Ammon's horn (tissue), 1 donor: ENCODE measurements at regions not wholly inside any gene's neighbourhood (a gene's known extent, or its start where the extent isn't known, plus 50 kb on each side); places are given as distances from the start of the nearest gene placed in this dataset.

Experiments used
- DNase-seq: peaks from one replicate; pipeline ENCODE4 v3.0.0-alpha.2; 2016; ENCODE audit warnings: low spot score

DNA sequence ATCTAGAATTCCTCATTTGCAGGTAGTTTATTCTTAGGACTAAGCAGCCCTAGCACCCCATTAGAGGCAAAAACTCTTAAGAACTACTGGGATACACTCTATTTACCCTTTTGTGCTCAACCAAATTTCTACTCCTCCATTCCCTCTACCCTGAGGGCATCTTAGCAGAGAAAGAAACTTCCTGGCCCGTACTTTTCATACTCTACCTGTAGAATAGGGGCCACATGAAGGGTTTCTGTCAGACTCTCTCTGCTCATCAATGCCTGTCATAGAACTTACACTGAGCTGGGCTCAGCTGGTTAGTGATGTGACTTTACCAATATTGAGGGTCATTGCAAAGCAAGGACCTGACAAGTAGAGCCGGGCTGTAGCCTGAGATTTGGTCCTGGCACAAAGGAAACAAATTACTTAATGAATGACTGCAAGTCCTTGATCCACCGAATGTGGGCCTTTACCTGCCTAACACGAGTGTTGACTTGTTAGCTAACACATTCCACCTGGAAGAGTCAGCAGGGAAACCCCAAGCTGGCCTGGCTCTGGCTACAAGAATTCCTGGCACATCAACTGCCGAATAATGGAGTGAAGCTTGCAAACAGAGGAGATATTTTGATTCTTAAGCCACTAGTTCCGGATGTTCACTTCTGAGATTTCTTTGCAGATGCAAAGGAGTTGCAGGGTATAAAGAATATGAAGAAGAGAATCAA is 280.5 kb upstream of the JAG1 start:
- no peak for DNase-seq

DNA sequence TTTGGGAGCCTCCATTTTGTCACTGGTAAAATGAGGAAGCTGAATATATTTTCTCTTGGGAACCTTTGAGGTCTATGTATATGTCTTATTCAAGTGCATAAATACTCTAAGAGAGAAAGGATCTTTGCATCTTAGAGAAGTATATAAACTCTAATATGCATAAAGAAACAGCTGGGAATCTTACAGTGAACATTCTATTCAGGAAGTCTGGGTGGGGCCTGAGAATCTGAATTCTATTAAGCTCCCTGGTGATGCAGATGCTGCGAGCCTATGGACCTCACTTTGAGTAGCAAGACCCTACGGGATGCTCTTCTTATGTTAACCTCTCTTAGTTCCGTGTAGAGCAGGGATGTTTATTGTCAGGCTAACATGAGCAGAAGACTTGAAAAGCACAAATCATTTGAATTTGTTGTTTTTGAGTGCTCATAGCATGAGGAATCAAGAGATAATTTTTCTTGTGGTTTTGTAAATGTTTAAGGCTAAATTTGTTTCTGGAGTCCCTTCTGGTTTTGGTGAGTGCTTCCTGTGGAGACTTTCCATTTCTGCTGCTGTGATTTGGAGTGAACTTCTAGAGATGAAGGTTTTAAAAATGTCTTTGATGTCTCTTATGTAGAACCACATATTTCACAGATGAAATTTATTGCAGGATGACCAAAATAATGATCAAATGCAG is 281.2 kb upstream of the JAG1 start:
- DNase-seq, result no peak

DNA sequence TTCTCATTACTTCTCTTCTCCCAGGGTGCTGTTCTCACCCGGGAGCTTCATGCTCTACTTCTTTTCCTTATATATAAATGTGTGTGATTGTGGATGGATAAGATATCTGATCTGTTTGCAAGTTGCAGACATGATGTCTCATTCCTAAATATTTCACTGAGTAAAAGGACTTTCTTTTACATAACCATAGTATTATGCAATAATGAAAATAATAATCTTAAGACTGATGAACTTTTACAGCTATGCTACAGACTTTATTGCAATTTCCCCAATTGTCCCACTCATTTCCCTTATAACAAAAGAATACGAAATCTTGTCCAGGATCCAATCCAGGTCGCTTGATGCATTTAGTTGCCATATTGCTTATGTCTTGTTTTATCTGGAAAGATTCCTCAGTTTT is 284.5 kb upstream of the JAG1 start:
- no peak for DNase-seq

DNA sequence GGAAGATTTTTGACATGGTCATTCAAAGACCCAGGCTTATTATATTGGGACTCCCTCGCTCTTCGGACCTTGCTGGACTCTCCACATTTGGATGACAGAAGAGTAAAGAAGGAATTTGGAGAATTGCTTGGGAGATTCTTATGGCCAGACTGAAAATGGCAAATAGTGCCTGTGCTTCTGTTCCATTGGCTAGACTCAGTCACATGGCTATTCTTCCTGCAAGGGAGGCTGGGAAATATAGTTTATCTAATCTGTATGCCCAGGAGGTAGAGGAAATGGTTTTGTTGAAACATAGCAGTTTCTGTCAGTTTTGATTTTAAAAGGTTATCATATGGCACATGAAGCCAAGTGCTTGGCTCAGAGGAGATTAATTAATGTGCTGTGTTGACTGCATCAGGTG is 286.6 kb upstream of the JAG1 start:
- DNase-seq, result no peak

DNA sequence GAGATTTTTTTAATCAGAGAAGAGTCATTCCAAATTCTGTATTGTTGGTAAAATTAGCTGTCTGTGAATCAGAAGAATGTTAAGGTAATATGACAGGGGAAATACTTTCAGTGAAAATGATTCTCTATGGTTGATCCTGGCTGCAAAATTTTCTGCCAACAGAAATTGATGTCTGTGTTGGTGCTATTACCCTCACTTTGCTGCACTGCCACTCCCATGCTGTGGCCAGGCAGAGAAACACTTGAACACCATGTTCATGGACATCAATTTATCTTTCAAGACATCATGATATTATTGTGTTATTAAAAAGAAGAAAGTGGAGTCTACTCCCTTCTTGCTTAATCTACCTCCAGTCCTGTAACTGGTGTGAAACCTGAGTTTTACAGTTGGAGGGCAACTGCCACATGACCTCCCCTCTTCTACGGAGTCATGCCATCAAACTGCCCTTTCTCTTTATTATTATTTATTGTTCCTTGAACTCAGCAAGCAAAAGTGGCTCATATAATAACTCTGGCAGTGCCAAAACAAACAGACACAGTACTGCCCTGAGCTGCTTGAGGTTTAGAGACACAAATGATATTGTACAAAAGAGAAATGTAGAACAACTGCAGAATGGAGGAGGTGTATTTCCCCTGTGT is 288.0 kb upstream of the JAG1 start:
- DNase-seq, result no peak

DNA sequence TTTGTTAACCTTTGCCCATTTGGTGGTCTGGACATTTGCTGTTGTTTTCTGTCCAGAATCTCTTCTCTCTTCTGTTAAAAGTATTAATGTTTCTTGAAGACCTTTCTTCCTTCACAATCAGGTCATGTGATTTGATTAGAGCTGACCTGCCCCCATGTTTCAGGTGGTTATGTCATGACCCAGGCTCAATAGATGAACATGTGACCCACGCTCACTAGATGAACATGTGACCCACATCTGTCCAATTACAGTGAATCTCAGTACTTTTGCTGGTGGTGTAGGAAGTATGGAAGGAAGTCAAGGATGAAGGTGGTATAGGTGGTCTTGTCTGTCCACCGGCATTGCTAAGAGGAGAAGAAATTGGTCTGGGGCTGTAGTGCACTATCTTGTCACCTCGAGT is 289.1 kb upstream of the JAG1 start:
- no peak for DNase-seq

DNA sequence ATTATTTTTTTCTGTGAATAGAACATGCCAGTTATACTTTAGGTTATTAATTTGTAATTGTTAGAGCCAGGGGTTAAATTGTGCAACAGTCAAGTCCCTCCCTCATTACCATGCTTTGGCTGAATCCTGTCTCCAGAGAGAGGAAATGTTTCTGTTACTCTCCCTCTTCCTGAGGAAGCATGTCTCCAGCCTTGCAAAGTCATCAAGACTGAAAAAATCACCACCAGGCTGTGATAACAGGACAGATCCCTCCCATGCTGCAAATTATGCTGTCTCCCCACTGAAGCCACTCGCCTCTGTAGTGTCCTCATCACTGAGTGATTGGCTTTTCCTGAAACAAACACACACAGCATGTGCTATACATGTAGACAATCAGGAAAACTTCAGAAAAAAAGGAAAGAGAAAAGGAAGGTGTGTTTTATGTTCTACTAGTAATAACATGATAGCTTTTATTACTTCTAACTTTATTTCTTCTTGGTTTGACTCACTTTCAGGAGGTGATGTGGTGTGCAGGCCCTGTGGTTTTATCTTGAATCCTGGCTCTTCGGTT is 290.0 kb upstream of the JAG1 start:
- peak; percentile 3 for DNase-seq

DNA sequence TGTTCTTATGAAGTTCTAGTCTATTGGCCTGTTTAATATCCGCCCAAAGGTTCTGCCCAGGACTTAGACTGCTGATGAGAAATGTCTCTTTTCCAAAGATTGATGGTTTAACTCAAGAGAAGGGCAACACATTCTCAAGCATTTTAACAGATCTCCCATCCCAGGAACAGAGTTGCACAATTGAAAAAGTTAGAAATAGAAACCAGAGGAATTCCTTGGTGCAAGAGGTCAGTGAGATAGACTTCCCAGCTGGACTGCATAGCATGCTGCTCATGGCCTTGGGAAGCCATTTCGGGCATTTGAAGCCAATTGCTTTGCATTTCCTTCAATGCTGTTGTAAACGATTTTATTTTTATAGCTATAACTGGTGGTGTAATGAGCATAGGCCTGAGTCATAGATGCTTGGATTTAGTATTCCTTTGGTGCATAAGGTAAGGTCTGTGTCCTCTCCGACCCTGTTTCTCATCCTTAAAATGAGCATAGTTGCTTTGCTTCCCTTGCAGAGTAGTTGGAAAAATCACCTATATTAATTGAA is 292.2 kb upstream of the JAG1 start:
- DNase-seq, result no peak

DNA sequence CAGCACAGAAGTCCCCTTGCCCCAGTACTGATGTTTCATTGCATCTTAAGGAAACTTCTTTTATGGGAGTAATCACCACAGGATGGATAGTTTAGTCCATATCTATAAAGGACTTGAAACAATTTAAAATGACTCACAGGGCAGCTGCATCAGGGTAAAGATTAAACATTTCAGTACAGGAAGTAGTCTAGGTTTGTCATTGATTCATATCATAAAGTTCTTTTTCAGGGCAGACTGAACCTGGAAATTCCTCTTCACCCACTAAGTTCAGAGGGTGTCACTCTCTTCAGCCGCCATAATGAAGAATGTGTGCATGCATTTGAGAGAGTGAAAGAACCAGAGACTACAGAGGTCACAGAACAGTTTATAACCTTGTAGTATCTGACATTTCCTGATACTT is 296.3 kb upstream of the JAG1 start:
- DNase-seq, result no peak

DNA sequence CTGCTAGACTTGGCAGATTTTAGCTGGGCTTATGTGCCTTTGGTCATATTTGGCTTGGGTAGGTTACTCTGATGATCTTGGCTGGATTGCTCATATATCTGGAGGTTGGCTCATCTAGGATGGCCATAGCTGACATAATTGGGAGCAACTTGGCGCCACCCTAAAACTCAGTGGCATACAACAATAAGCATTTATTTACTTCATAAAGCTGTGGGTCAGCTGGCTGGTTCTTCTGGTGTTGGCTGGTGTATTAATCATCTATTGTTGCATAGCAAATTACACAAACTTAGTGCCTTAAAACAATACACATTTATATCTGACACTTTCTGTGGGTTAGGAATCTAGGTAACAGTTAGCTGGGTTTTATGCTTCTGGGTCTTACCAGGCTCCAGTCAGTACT is 297.3 kb upstream of the JAG1 start:
- no peak for DNase-seq

DNA sequence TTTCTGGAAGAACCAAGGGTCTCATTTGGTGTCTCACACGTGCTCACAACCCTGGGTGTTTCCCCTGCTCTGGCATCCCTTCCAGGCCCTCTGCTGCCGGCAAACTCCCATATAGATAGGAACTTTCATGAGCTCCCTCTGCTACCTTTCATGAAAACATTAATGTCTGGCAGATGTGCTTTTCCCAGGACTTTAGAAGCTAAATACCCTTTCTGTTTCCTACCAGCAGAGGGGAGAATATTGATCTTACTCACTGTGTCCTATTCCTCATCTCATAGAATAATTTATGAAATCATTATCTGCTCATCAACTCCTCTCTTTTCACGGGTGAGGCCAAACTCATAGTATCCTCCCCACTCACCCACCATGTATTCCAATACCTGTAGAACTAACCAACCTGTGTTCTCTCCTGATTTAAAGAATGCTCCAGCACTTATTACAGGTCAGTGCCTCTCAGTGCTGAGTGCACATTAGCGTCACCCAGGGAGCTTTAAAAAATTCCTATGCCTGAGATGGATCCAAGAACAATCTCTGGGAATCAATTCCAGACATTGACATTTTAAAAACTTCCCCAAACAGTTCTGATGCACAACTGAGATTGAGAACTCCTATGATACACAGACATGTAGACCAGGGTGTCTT is 298.5 kb upstream of the JAG1 start:
- no peak for DNase-seq

DNA sequence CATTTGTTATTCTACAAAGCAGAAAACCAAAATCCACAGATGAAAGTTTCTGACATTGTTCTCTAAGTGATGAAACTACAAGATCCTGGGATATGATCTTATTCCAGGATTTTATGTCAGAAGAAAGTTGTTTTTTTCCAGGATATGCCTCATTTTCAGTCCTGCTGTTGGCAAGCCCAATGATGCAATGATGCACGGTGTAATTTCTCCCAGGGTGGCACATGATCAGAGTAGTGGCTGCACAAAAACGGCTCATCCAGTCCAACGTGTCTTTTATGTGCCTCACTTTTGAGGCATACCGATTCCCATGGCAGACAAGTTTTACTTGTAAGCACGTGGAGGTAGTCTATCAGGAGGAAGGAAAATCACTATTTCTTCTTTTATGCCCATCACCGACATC is 302.3 kb upstream of the JAG1 start:
- DNase-seq, result no peak

DNA sequence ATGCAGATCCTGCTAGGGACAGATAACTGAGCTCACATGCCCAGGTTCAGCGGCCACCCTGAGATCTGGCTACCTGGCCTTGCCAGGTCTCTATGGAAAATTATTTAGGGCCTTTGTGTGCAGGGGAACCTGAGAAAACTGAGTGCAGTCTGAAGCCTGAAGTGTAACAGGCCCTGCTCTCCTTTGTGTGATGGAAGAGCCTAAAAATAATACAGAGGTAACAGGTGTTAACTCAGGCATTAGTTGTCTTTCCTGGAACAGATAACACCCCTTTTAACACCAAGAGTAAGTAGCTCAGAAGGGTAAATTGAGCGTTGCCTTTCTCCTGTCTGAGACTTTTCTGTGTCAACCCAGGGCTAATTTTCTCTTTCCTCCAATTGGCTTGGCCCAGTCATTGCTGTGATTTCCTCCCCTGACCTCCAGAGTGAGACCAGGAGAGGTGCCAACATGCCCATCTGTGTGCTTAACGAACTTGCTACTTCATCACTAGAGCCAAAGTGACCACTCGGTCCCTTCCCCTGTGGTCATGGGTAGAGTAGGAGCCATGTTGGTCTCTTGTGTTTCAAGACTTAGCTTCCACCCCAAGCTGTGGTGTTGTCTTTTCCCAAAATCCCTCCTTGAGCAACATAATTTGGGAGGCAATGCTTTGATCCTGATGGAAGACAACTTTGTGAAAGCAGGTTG is 304.4 kb upstream of the JAG1 start:
- DNase-seq, result no peak

DNA sequence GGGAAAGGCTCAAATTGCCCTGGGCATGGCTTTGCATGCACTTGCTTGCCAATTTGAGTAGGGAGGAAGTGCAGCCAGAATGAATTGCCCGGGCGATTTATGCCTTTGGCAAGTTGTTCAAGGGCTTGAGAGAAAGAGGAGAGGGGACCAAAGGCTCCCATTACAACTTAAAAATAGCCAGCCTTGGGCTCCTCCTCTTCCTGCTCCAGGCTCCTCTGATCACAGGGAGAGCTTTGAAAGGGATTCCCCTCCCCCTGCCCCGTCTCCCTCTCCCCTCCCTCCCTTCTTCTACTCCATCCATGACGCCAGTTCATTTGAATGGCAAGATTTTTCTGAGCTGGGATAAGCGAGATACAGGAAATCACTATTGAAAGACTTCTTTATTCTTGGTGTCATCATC is 304.9 kb upstream of the JAG1 start:
- peak; percentile 7 for DNase-seq

DNA sequence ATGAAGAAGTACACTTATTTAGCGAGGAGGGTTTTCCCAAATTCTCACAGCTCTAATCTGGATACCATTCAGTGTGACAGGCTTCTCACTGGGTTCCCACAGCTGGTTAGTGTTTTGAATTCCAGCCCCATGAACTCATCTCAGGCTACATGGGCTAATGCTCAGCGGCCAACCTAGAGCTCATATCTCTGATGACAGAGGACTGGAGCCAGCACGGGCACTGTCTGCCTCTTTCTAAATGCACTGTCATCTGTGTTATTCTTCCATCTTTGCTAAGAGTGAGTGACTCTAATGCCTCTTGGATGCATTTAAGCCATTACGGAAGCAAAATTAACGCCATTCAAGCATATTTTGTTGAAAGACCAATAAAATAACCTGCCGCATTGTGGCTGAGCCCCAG is 308.9 kb upstream of the JAG1 start:
- DNase-seq, result no peak

DNA sequence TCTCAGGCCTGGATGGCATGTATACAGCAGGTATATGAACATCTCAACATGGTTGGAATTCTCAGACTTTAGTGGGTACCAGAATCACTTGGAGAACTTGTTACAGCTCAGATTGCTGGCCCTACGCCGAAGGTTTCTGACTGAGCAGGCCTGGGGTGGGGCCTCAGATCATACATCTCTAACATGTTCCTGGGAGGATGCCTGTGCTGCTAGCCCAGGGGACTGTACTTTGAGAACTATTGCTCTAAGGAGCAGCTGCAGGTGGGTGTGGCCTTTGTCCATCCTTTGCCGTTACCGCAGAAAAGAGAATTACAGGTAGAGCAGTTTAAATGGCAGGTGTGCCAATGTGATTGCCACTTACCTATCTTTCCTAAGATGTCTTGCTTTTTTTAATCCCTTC is 310.5 kb upstream of the JAG1 start:
- DNase-seq, result no peak

DNA sequence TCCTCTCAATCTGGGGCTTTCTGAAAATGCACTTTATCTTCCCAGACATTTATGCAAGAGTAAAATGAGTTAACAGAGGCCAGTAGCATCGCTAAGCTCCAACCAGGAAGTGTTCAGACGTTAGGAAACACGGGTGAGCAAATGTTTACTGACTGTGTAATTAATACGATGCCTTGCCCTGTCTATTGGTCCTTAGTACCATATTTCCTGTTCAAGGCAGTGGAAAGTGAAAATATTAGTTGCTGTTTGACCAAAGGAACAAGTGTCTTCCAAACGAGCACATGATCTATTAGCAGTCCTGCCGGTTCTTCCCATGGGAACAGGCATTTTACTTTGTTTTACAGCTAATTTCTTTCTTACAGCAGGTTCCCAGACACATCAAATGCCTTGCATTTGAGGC is 311.1 kb upstream of the JAG1 start:
- DNase-seq, result no peak

DNA sequence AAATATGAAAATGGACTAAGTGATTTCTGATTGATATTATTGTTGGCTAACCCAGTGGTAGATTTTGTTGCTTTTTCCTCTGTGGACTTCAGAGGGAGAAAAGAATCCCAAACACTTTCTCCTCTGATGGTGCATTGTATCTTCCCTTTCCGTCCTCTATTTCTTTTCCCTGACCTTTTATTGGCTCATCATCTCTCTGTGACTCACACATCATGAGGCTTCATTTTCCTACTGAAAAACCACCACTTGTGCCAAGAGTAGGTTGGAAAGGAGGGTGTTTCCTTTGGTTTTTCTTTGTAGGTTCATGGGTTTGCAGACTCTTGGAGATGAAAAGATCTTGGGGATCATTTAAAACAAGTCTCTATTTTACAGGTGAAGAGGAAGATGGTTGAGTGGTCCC is 311.7 kb upstream of the JAG1 start:
- no peak for DNase-seq

DNA sequence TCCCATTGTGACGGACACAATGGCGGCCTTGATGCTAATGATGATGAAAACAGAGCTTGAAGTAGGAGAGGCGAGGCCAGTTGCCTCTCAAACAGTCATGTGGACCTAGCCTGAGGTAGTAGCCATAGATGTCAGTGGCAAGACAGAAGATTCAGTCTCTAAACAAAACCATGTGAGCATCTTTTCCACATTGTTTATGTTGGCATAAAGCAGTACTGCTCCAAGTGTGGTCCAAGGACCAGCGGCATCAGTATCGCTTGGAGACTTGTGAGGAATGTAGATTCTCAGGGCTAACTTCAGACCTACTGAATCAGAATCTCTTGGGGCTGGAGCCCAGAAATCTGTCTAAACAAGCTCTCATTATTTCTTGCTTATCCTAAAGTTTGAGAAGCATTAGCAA is 312.8 kb upstream of the JAG1 start:
- no peak for DNase-seq

DNA sequence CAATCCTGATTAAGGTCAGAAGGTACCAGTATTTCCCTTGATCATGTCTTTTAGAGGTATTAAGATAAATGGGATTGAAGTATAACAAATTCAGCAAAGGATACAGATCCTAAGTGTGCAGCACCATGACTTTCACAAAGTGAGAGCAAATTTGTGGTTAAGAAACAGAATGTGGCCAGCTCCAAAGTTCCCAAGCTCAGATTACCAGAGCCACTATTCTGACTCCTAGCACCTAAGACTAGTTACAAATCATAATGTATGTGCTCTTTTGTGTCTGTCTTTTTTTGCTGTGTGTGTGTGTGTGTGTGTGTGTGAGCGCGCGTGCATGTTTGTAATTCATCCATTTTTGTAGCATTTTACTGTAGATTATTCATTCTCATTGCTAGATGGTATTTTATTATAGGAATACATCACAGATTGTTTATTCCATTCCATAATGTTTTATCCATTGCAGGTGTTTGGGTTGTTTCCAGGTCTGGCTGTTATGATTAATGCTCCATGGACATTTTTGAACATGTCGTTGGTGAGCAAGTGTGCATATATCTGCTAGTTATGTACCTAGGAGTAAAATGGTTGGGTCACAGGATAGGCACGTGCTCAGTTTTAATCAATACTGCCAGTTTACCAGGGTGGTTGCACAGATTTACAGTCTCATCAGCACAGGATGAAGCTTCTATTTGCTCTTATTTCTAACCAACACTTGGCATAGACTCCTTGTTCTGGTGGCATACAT is 314.0 kb upstream of the JAG1 start:
- no peak for DNase-seq
